ENCODE measurements at regions not wholly inside any gene's neighbourhood (a gene's known extent, or its start where the extent isn't known, plus 50 kb on each side); places are given as distances from the start of the nearest gene placed in this dataset.

- DNase-seq = peak; percentile 47
Measured at GRCh38 chr11:62026739-62027370, 59.4 kb upstream of the FTH1 start.

- peak; percentile 98 for DNase-seq
Measured at GRCh38 chr11:62025487-62026105, 58.2 kb upstream of the FTH1 start.

- peak; percentile 60 for DNase-seq
Measured at GRCh38 chr11:62024936-62025486, 57.6 kb upstream of the FTH1 start.

GRCh38 chr11:62022211-62022610 lies 54.8 kb upstream of the FTH1 start:
- no peak for DNase-seq

- DNase-seq = no peak
Measured at GRCh38 chr11:62020661-62021060, 53.2 kb upstream of the FTH1 start.

- no peak for DNase-seq
Measured at GRCh38 chr11:62018981-62019664, 51.7 kb upstream of the FTH1 start.

GRCh38 chr11:62017878-62018655 lies 50.6 kb upstream of the FTH1 start:
- DNase-seq = peak; percentile 39
